Body of pancreas (tissue), 4 donors: ENCODE measurements at regions not wholly inside any gene's neighbourhood (a gene's known extent, or its start where the extent isn't known, plus 50 kb on each side); places are given as distances from the start of the nearest gene placed in this dataset.

Experiments used
- CTCF ChIP-seq, 7 experiments: fragments of 450-650 bp in 4 of 7; fragments of 200-600 bp in 3 of 7; sonication (generic) in 3 of 7; IDR thresholded peaks; one replicate each; pipeline ENCODE4 v1.5.1; 2016 to 2019; ENCODE audit warnings: antibody characterized with exemption in 7 of 7
- POLR2A ChIP-seq, 3 donors: fragments of 450-650 bp; IDR thresholded peaks; one replicate each; pipeline ENCODE4 v1.6.1; 2016; ENCODE audit warnings: antibody characterized with exemption in 3 of 3, mild to moderate bottlenecking in 2 of 3

- TF ChIP-seq POLR2A (IDR thresholded peaks at IDR 0.05) (no peak), CTCF (IDR thresholded peaks at IDR 0.05) (no peak)
Measured at GRCh38 chr2:164090533-164090932, 354.7 kb upstream of the FIGN start.
